ENCODE measurements at regions not wholly inside any gene's neighbourhood (a gene's known extent, or its start where the extent isn't known, plus 50 kb on each side); places are given as distances from the start of the nearest gene placed in this dataset.

GRCh38 chr2:180122874-180123273, 115.8 kb upstream of the CWC22 start:
- DNase-seq = no peak

GRCh38 chr2:180115675-180116074, 108.6 kb upstream of the CWC22 start:
- no peak for DNase-seq

GRCh38 chr2:180115269-180115668, 108.2 kb upstream of the CWC22 start:
- DNase-seq = no peak

GRCh38 chr2:180111901-180112300, 104.8 kb upstream of the CWC22 start:
- no peak for DNase-seq

- DNase-seq = no peak
These were observed 103.4 kb upstream of the CWC22 start for GRCh38 chr2:180110469-180110868.

GRCh38 chr2:180101846-180102245, 94.7 kb upstream of the CWC22 start:
- no peak for DNase-seq

- no peak for DNase-seq
These were observed 92.2 kb upstream of the CWC22 start for GRCh38 chr2:180099308-180099707.

GRCh38 chr2:180085144-180085543, 78.0 kb upstream of the CWC22 start:
- DNase-seq = no peak

GRCh38 chr2:180077295-180077906, 70.3 kb upstream of the CWC22 start:
- no peak for DNase-seq

- DNase-seq = no peak
These were observed 68.8 kb upstream of the CWC22 start for GRCh38 chr2:180075870-180076269.

- no peak for DNase-seq
These were observed 64.7 kb upstream of the CWC22 start for GRCh38 chr2:180071797-180072196.

GRCh38 chr2:180063494-180064092, 56.5 kb upstream of the CWC22 start:
- no peak for DNase-seq

- no peak for DNase-seq
These were observed 55.1 kb upstream of the CWC22 start for GRCh38 chr2:180062178-180062577.

- no peak for DNase-seq
These were observed 54.4 kb upstream of the CWC22 start for GRCh38 chr2:180061546-180061945.

- no peak for DNase-seq
These were observed 54.0 kb upstream of the CWC22 start for GRCh38 chr2:180061085-180061484.

- no peak for DNase-seq
These were observed 51.9 kb upstream of the CWC22 start for GRCh38 chr2:180058993-180059392.

GRCh38 chr2:180057706-180058412, 50.8 kb upstream of the CWC22 start:
- DNase-seq = no peak
